MM.1S (cell line): ENCODE measurements at regions not wholly inside any gene's neighbourhood (a gene's known extent, or its start where the extent isn't known, plus 50 kb on each side); places are given as distances from the start of the nearest gene placed in this dataset.

ENCODE experiments used
- CTCF ChIP-seq: fragments of 300-600 bp; sonication (generic); IDR thresholded peaks from 2 replicates; pipeline ENCODE4 v1.5.1; 2016; ENCODE audit warnings: antibody characterized with exemption, low read length, mixed read lengths
- EZH2 ChIP-seq: fragments of 300-600 bp; sonication (generic); optimal IDR thresholded peaks from 2 replicates; pipeline ENCODE3; 2017; ENCODE audit warnings: low read depth, mild to moderate bottlenecking, antibody characterized with exemption, low read length, mixed read lengths
- EZH2phosphoT487 ChIP-seq: fragments of 300-600 bp; sonication (generic); IDR thresholded peaks from 2 replicates; pipeline ENCODE4 v1.6.1; 2018; ENCODE audit warnings: antibody characterized with exemption, low read length

- TF ChIP-seq CTCF = no peak
- TF ChIP-seq EZH2 = no peak
- TF ChIP-seq EZH2phosphoT487 = no peak
Measured at GRCh38 chr3:94543161-94543560, 480.3 kb downstream of the NSUN3 start.
